GM12874 (cell line): ENCODE measurements at regions not wholly inside any gene's neighbourhood (a gene's known extent, or its start where the extent isn't known, plus 50 kb on each side); places are given as distances from the start of the nearest gene placed in this dataset.

Experiments used
- CTCF ChIP-seq: IDR thresholded peaks from 2 replicates; pipeline ENCODE4 v1.5.1; 2011; ENCODE audit warnings: low read depth, mild to moderate bottlenecking, control low read depth, low read length, moderate library complexity; ENCODE audit not compliant: insufficient read depth

GRCh38 chr12:84150201-84150600 lies 762.4 kb downstream of the SLC6A15 start:
- TF ChIP-seq CTCF = no peak

GRCh38 chr12:84148335-84148734 lies 764.3 kb downstream of the SLC6A15 start:
- no peak for TF ChIP-seq CTCF

GRCh38 chr12:84136862-84137367 lies 775.7 kb downstream of the SLC6A15 start:
- TF ChIP-seq CTCF = no peak

- TF ChIP-seq CTCF = no peak
These were observed 776.9 kb downstream of the SLC6A15 start for GRCh38 chr12:84135586-84136279.

GRCh38 chr12:84134797-84135366 lies 777.7 kb downstream of the SLC6A15 start:
- TF ChIP-seq CTCF = no peak

- TF ChIP-seq CTCF = no peak
These were observed 781.5 kb downstream of the SLC6A15 start for GRCh38 chr12:84131076-84131475.

GRCh38 chr12:84128117-84128991 lies 784.2 kb downstream of the SLC6A15 start:
- no peak for TF ChIP-seq CTCF
